Esophagus squamous epithelium (tissue), 4 donors: ENCODE measurements at regions not wholly inside any gene's neighbourhood (a gene's known extent, or its start where the extent isn't known, plus 50 kb on each side); places are given as distances from the start of the nearest gene placed in this dataset.

Experiments
- CTCF ChIP-seq, 6 experiments: fragments of 450-650 bp in 4 of 6; fragments of 200-600 bp in 2 of 6; sonication (generic) in 2 of 6; IDR thresholded peaks; one replicate each; pipeline ENCODE4 v1.5.1; 2016 to 2019; ENCODE audit warnings: antibody characterized with exemption in 6 of 6, mild to moderate bottlenecking in 4 of 6, moderate library complexity in 4 of 6
- POLR2A ChIP-seq, 4 donors: fragments of 450-650 bp; IDR thresholded peaks; one replicate each; pipeline ENCODE4 v1.6.1; 2017; ENCODE audit warnings: antibody characterized with exemption in 4 of 4, mild to moderate bottlenecking in 4 of 4, moderate library complexity in 3 of 4

- TF ChIP-seq CTCF (IDR thresholded peaks at IDR 0.05) (no peak), POLR2A (IDR thresholded peaks at IDR 0.05) (no peak)
These were observed 182.9 kb upstream of the SOX9 start for GRCh38 chr17:71937914-71938313.
